Fibroblast of peridontal ligament (primary cell): ENCODE measurements at regions not wholly inside any gene's neighbourhood (a gene's known extent, or its start where the extent isn't known, plus 50 kb on each side); places are given as distances from the start of the nearest gene placed in this dataset.
"Not testable (repeated sequence)": the region's sequence is repeated elsewhere in the genome, so short reads cannot be mapped to it uniquely, and the experiment has no call there.

ENCODE experiments used
- DNase-seq: peaks from one replicate; pipeline ENCODE4 v3.0.0-alpha.2; 2010; ENCODE audit errors: extremely low read depth

GRCh38 chr2:180695586-180696401 lies 284.6 kb upstream of the UBE2E3 start:
- no peak for DNase-seq

- DNase-seq, result no peak
Observed at GRCh38 chr2:180694445-180695421, 285.7 kb upstream of the UBE2E3 start.

GRCh38 chr2:180692322-180692721 lies 288.1 kb upstream of the UBE2E3 start:
- DNase-seq, result no peak

GRCh38 chr2:180691855-180692223 lies 288.6 kb upstream of the UBE2E3 start:
- not testable (repeated sequence) for DNase-seq

- not testable (repeated sequence) for DNase-seq
Observed at GRCh38 chr2:180691186-180691854, 289.1 kb upstream of the UBE2E3 start.

- DNase-seq, result no peak
Observed at GRCh38 chr2:180690611-180691010, 289.8 kb upstream of the UBE2E3 start.

GRCh38 chr2:180682871-180683270 lies 297.5 kb upstream of the UBE2E3 start:
- DNase-seq, result no peak

- no peak for DNase-seq
Observed at GRCh38 chr2:180679693-180680092, 300.7 kb upstream of the UBE2E3 start.

GRCh38 chr2:180678625-180678972 lies 301.8 kb upstream of the UBE2E3 start:
- no peak for DNase-seq

- DNase-seq, result no peak
Observed at GRCh38 chr2:180677930-180678624, 302.3 kb upstream of the UBE2E3 start.

GRCh38 chr2:180677200-180677599 lies 303.2 kb upstream of the UBE2E3 start:
- no peak for DNase-seq

GRCh38 chr2:180676520-180677025 lies 303.8 kb upstream of the UBE2E3 start:
- DNase-seq, result no peak

- DNase-seq, result no peak
Observed at GRCh38 chr2:180675170-180675569, 305.2 kb upstream of the UBE2E3 start.

GRCh38 chr2:180672377-180672776 lies 308.0 kb upstream of the UBE2E3 start:
- DNase-seq, result no peak

GRCh38 chr2:180670302-180671003 lies 310.0 kb upstream of the UBE2E3 start:
- no peak for DNase-seq

GRCh38 chr2:180669016-180669415 lies 311.4 kb upstream of the UBE2E3 start:
- DNase-seq, result no peak

GRCh38 chr2:180664507-180664906 lies 315.9 kb upstream of the UBE2E3 start:
- no peak for DNase-seq

- DNase-seq, result peak; percentile 87
Observed at GRCh38 chr2:180662941-180663471, 317.4 kb upstream of the UBE2E3 start.

- no peak for DNase-seq
Observed at GRCh38 chr2:180662521-180662920, 317.9 kb upstream of the UBE2E3 start.

- DNase-seq, result no peak
Observed at GRCh38 chr2:180661686-180662030, 318.7 kb upstream of the UBE2E3 start.
